ENCODE measurements at regions not wholly inside any gene's neighbourhood (a gene's known extent, or its start where the extent isn't known, plus 50 kb on each side); places are given as distances from the start of the nearest gene placed in this dataset.

DNA sequence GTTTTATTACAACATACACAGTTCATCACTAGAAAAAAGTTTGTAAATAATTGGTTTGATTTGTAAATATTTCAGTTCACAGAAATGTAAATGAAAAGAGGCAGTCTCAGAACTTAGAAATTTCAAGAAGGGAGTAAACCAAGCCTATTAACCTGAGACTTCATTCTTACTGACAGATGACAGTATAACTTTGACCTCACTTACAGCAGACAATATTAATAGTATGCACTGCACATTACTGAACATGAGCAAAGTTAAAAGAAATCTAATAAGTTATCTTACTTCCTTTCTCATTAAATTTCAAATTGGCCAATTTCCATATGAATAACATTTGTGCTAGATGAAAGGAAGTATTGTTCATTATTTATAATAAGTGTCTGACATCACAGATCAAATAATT is 235.8 kb downstream of the SLC6A15 start:
- no peak for DNase-seq (ENCODE audit: low read depth)

DNA sequence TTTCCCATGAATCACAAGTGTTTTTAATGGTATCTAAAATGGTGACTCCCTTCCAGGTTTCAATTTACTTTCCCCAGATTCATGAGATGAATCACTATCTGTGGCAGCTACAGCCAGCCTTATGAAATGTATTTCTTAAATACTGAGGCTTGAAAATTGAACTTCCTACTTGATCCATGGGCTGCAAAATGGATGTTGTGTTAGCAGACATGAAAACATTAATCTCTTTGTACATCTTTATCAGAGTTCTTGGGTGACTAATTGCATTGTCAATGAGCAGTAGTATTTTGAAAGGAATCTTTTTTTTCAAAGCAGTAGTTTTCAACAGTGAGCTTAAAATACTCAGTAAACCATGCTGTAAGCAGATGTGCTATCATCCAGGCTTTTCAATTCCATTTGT is 250.8 kb downstream of the SLC6A15 start:
- DNase-seq (ENCODE audit: low read depth) = peak; percentile 27

DNA sequence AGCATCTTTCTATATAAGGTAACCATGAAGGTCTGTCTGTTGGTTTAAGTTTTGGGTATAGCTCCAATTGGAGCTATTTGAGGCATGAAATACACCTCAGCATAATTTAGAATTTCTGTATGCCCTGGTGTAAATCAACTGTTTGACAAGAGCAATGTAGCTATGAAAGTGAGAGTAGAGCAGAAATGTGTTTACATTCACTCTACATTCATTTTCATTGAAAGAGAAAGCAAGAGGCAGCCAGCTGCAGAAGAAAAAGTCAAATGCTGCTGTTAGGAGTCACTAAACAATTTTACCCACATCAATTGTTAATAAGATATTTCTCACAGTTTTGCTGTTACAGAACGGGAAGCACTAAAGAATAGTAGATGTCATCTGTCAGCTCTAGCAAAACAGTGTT is 252.5 kb downstream of the SLC6A15 start:
- no peak for DNase-seq (ENCODE audit: low read depth)

DNA sequence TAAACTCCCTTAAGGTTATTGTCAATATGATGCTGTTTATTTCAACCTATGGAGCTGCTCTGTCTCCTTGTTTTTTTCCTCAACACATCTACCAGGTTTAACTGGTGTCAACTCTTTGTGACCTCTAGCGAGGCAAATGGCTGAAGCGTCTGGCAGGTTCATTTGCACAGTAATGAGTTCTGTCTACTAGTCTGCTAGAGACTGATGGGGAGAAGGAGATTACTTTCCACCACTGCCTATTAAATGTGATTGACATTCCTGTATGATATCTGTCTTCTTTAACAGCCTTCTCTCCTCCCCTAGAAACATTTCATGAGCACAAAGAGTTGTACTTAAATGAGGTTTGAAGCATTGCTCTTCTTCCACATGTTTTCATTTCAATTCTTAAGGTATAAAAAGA is 253.7 kb downstream of the SLC6A15 start:
- DNase-seq (ENCODE audit: low read depth) = no peak

DNA sequence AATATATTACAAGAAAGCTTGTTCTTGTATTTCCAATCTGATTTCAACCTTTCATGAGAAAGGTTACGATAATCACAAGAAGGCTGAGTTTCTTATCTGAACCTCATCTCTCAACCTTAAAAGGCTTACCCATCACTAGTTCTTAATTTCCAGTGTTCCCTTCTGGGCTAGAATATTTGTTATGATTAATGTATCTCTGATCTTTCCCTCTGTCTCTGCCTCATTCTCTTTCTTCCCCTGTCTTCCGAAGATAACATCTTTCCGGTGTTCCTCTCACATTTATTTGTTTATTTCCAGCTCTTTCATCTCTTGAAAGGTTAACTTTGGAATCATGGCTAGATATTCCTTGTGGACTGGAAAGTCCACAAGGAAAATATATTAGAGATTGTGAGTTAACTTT is 255.9 kb downstream of the SLC6A15 start:
- DNase-seq (ENCODE audit: low read depth) = no peak

DNA sequence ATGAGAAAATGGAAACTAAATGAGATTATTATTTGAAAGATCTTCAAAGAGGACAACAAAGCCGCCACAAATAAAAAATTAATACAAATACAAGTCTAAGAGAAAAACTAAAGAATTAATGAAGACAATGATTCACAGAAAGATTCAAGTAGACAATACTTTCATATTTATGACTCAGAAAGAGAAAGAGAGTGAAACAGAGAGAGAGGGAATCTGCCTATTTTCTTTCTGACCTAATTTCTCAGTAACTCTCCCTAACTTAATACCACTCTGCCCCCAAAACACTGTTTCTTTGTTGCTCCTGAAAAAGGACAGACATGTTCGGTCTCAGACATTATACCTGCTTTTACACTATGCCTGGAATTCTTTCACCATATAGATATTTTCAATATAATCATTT is 259.1 kb downstream of the SLC6A15 start:
- no peak for DNase-seq (ENCODE audit: low read depth)

DNA sequence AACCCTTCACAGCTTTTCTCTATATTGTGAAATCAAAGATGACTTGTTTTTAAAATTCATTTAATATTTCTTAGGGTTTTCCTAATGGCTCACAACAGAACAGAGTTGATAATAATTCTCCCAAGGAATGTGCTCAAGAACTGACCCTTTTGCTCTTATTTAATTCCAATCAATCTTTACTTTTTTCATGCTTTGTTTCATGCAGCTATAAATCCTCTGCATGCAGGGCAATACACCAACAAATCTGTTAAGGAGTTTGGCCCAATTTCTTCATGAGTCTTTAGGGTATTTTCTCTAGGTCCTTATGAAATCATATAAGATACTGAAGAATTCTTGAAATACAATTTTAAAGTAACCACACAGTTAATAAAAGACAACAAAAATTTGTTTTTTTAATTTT is 264.2 kb downstream of the SLC6A15 start:
- no peak for DNase-seq (ENCODE audit: low read depth)

DNA sequence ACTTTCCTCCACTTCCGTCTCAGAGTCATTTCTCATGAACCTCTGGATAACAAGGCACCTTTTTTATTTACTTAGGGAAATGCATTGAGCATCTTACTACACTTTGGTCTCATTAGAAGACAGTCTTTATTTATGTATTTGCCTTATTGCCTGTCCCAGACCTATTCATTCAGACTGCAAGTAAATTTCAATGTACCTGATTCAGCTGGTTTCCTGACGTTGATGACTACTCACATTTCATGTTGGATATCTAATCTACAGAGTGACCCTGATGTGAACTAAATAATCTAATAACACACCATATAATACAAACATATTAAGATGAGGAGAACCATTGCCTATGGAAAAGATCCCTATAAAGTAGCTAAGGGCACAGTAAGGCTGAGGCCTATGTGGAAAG is 267.7 kb downstream of the SLC6A15 start:
- DNase-seq (ENCODE audit: low read depth) = no peak

DNA sequence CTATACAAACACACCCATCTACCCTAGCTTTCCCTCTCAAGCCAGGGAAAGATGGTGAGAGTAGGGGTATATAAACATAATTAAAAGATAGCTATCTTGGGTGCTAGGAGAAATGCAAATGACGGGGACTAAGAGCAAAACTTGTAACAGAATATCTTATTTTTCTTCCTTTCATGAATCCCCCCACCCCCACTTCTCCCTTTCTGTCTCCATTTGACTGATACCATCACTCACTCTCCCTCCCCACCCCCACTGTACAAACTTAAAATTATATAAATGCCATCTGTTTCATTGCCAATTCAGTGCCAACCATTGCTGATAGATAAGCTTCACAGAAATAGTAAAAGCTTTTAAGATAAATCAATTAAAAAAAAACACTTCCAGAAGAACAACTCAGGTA is 268.6 kb downstream of the SLC6A15 start:
- DNase-seq (ENCODE audit: low read depth) = no peak

DNA sequence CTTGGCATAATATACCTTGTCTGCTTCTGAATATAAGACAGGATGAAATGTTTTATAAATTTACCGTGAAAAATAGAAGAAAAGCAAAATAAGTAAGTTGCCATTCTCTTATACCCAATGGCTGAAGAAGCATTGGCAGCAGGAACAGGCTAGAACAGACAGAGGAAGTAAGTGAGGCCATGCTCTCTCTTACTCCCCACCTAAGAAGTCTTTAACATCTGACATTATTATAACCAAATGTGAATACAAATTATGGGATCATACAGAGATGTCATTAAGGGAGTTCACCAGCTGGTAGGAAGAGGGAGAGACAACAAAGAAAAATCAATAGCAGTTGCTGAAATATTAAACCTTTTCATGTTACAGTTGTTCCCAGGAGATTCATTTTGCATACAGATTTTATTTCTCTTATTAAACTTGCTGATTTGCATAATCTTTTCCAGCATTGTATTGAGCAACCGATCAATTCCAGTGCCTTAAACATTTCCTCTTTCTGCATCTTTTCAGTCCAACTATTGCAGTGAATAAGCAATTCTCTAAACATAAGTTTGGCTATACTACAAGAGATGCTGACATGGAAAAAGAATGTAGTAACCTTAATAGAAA is 270.6 kb downstream of the SLC6A15 start:
- no peak for DNase-seq (ENCODE audit: low read depth)

DNA sequence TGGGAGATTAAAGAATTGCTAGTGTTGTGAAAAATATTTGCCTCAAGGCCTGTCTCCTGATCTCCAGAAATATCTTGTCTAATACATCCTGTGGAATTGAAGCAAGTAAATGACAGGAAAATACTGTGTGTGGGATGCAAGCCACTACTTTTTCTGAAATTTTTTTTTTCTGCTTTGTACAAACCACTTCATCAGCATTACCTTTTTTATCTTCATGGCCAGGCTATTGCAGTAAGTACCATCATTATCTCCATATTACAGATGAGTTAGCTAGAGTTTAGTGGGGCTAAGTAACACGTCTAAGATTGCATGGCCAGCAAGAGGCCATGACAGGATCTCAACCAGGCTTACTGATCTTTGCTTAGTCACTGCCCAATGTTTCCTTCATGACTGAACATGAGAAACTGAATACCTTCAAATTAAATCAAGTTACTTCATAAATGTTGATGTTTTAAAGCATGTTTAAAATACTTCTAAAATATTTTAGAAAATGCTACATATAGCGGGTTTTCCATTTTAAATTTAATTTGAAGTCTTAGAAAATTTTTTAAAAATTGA is 273.7 kb downstream of the SLC6A15 start:
- no peak for DNase-seq (ENCODE audit: low read depth)

DNA sequence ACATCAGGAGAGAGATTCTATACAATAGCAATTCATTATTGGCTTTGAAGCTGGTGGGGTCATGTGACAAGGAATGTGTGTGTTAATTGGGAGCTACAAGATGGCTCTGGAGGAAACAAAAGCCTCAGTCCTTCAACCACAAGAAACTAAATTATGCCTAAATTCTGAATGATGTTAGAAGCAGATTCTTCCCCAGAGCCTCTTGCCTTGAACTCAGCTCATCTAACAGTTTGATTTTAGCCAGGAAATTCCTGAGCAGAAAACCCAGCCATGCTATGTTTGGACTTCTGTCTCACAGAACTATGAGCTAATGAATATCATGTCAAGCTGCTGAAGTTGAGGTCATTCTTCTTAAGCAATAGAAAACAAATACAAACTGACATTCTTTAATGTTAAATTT is 274.7 kb downstream of the SLC6A15 start:
- peak; percentile 42 for DNase-seq (ENCODE audit: low read depth)

DNA sequence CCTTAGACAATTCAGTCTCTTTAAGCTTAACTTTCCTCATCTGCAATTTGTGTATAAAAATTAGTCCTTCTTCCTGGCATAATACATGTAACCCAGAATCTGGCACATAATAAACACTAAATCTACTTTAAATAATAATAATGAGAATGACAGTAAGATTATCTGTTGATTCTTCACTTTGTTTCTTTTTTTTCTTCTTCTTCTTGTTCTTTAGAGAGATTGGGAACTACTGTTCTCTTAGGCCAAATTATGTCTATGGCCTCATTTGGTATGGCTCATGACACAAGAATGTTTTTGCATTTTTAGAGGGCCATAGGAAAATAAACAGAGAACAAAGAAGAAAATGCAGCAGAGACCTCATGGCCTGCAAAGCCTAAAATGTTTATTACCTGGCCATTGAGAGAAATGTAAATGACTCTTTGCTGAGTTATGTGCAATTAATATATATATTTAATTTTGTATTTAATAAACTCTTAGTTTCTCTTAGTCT is 275.8 kb downstream of the SLC6A15 start:
- DNase-seq (ENCODE audit: low read depth) = no peak

DNA sequence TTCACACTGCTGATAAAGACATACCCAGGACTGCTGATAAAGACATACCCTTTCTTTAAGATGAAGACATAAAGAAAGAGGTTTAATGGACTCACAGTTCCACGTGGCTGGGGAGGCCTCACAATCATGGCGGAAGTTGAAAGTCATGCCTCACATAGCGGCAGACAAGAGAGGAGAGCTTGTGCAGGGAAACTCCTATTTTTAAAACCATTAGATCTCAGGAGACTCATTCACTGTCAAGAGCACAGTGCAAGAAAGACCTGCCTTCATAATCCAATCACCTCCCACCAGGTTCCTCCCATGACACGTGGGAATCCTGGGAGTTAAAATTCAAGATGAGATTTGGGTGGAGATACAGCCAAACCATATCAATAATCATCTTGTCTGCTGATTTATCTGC is 278.1 kb downstream of the SLC6A15 start:
- DNase-seq (ENCODE audit: low read depth) = no peak

DNA sequence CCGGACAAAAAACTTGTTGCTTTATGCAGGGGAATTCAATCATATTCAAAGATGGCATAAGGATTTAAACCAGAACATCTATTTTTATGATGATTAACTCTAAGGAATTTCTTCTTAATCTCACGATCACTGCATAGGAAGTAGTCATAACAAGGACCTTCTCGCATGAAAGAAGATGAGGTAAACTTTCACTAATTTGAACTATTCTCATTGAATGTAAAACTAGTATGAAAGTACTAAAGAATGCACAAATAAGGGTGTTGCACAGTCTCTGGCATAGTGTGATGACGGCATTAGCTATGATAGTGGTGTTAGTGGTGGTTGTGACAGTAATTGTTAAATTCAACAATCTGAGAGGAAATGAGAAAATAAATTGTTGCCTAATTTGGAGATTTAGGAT is 280.0 kb downstream of the SLC6A15 start:
- no peak for DNase-seq (ENCODE audit: low read depth)

DNA sequence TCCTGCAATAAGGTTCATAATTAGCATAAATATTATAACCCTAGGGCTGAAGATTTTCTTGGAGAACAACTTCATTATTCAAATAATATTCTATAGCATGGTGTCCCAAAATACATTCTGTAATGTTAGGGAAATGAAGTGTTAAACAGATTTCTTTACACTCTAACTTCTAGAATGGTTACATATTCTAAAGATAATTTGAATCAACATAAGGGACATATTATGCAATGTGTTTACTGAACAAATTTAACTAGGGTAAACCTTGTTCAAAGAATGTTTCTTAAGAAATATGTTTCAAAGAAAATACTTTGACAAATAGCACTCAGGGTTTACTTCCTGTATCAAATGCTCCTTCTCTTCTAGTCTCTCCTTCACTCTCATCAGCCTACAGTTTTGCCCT is 281.6 kb downstream of the SLC6A15 start:
- no peak for DNase-seq (ENCODE audit: low read depth)

DNA sequence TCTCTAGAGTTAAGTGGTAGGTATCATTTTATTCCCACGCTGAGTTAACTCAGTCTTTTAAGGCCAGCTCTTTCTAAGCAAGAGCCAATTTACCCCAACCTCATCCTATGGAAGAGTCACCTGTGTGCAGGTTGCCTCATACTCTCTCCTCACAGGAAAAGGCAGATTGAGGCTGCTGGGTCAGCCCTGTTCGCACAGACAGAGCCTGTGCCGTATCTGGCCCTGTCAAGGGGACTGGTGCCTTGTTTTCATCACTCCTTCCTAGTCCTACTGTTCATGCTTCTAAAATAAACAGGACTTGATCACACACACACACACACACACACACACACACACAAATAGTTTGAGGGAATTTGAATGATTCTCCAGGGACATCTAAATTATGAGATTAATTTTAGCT is 285.0 kb downstream of the SLC6A15 start:
- DNase-seq (ENCODE audit: low read depth) = no peak

DNA sequence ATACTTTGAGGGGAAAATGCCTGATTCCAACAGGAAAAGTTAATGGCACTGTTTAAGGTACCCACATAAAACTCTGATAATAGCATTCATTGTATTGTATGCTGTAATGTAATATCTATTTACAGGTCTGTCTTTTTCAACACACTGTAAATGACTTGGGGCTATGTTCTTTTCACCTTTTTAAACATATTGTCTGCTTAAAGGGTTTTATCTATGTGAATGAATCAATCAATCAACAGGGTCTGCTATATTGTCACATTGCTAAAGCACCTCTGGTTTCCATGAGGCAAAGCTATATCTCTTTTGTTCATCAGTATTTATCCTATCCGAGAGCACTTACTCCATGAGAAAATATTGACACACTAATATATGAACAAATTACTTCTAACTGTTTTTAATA is 288.0 kb downstream of the SLC6A15 start:
- DNase-seq (ENCODE audit: low read depth) = no peak

DNA sequence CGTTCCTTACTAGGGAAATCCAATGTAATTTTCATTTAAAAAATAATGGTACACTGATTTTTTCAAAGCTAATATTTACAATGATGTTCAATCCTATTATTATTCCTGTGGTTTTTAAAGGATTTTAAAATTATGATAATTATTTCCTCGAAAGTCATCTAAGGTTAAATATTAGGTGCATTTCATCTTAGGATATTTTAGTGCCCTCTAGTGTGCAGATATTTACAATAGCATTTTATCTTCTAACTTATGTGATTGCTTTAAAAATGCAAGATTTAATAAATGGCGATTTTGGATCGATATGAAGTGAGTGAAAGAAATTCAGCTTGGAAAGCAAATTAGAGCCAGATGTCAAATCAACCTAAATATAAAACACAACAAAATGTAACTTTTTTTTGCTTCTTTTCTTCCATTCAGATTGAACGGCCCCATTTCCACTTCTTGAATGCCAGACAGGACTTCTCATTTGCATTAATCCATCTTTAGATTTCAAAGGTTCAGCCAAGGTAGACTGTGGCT is 293.5 kb downstream of the SLC6A15 start:
- peak; percentile 1 for DNase-seq (ENCODE audit: low read depth)

DNA sequence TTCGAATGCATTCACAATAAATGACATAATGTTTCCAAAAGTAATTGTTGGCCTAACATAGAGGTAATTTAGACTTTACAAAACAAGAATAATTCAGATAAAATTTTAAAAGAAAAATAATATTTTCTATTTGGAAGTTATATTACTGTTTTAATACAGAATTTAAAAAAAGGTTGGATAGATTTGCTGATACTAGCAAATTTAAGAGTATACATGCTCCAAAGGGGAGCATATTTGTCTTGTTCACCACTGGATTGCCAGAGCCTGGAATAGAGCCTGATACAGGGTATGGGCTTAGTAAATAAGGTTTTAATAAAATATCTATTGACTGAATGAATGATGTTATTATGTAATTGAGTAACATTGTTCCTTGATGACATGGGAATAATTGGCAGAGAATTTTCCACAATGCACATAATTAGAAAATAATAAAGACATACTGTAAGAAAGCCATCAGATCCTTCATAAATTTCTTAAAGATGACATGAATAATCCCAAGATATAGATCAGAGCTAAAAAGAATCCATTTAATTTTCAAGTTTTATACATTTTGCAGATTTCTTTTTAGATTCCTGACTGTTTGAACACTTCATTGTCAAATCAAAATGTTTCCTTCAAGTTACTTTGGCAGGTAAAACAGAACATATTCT is 305.3 kb downstream of the SLC6A15 start:
- DNase-seq (ENCODE audit: low read depth) = no peak

DNA sequence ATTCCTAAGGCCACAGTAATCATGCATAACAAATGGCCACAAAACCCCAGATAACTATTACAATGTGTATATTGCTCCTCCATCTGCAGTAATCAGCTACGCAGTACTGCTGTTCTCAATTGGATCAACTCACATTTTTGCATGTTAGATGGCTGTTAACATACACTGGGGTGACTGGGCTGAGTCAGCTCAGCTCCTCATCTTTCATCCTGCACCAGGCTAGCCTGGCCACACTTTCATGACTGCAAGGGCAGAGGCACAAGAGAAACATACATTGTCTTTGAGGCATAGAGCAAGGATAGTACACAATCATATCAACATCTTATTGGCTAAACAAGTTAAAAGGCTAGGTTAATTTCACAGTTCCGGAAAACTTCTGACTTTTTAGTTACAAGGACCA is 306.6 kb downstream of the SLC6A15 start:
- no peak for DNase-seq (ENCODE audit: low read depth)

DNA sequence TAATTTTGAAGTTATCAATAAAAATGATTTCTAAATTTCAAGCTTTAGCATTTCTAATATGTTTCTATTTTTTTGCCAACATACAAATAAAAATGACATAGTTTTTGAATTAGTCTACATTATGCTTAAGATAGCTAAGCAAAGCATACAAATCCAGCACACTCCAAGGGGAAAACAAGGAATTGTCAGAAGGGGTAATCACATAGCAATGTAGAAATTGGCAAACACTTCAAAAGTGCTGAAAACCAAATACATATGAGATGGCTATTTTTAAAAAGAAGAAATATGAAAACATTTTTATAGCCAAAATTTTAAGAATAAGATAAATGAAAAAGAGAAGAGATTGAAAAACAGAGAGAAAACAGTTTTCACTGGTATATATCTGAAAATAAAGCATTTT is 308.0 kb downstream of the SLC6A15 start:
- peak; percentile 30 for DNase-seq (ENCODE audit: low read depth)

DNA sequence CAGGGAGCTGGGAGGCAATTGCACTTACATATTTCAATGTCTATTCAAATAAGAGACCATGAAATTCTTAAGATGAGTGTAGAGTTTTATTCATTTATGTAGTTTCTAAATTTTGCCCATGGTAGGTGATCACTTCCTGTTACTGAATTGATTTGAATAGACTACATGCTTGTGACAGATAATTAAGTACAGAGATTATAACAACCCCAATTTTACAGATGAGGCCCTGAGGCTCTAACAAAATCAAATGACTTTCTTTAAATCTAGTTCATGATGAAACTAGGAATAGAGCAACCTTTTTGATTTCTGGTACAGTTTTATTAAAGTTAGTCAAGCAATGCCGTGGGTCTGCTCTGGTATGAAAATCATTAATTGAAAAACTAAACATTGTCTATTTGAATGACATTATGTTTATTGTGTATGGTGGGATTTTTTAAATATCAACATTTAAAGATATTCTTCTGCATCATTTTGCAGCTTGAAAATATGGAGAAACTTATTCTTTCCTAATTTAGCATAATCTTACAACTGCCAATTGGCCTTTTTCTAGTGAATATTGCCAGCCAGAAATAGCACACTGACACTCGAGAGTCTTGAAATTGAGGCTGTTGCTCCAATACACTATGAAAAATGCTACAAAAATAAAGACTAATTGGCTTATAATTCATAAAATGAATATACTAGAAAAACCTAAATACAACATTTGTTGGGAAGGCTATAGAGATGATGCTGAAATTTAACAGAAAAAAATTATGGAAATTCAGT is 308.9 kb downstream of the SLC6A15 start:
- DNase-seq (ENCODE audit: low read depth) = no peak

All from GM04503 (cell line).